Stomach (tissue), 4 donors: ENCODE measurements at regions not wholly inside any gene's neighbourhood (a gene's known extent, or its start where the extent isn't known, plus 50 kb on each side); places are given as distances from the start of the nearest gene placed in this dataset.

ENCODE experiments used
- POLR2A ChIP-seq, 4 donors: fragments of 450-650 bp; IDR thresholded peaks; one replicate each; pipeline ENCODE4 v1.6.1; 2016; ENCODE audit warnings: antibody characterized with exemption in 4 of 4, control low read depth in 2 of 4, mild to moderate bottlenecking in 1 of 4, moderate library complexity in 1 of 4
- TF ChIP-seq, protein P1 (sequence below), 7 experiments: fragments of 450-650 bp in 4 of 7; fragments of 200-600 bp in 3 of 7; sonication (generic) in 3 of 7; IDR thresholded peaks; one replicate each; pipeline ENCODE4 v1.5.1; 2016 to 2019; ENCODE audit warnings: antibody characterized with exemption in 7 of 7, control low read depth in 2 of 7, mild to moderate bottlenecking in 1 of 7

DNA sequence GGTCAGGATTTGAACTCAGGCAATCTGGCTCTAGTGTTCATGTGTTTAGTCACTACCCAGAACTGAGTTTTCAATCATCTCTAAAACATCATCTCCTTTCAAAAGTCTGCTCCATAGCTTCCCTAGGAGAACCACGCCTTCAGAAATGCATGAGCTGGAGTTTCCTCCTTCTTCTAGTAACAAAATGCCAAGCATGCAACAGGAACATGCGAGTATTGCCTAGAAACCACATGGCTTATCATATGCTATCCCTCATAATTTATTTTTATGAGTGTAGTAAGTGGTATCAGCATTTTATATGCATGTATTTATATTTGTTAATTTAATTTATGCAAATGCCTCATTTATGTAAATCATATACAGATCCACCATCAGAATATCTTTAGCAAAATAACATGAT lies 170.9 kb downstream of the RAB11FIP2 start:
- TF ChIP-seq POLR2A (IDR thresholded peaks at IDR 0.05): no peak
- TF ChIP-seq, protein P1, sequence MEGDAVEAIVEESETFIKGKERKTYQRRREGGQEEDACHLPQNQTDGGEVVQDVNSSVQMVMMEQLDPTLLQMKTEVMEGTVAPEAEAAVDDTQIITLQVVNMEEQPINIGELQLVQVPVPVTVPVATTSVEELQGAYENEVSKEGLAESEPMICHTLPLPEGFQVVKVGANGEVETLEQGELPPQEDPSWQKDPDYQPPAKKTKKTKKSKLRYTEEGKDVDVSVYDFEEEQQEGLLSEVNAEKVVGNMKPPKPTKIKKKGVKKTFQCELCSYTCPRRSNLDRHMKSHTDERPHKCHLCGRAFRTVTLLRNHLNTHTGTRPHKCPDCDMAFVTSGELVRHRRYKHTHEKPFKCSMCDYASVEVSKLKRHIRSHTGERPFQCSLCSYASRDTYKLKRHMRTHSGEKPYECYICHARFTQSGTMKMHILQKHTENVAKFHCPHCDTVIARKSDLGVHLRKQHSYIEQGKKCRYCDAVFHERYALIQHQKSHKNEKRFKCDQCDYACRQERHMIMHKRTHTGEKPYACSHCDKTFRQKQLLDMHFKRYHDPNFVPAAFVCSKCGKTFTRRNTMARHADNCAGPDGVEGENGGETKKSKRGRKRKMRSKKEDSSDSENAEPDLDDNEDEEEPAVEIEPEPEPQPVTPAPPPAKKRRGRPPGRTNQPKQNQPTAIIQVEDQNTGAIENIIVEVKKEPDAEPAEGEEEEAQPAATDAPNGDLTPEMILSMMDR (IDR thresholded peaks at IDR 0.05): no peak
